Retinal pigment epithelial cell (primary cell): ENCODE measurements at regions not wholly inside any gene's neighbourhood (a gene's known extent, or its start where the extent isn't known, plus 50 kb on each side); places are given as distances from the start of the nearest gene placed in this dataset.
"Not testable (repeated sequence)": the region's sequence is repeated elsewhere in the genome, so short reads cannot be mapped to it uniquely, and the experiment has no call there.

ENCODE experiments used
- DNase-seq: peaks from one replicate; pipeline ENCODE4 v3.0.0-alpha.2; 2010; ENCODE audit warnings: low read depth
- H3K4me3 ChIP-seq: 2 replicates; pipeline ENCODE4 v1.5.1; 2011; ENCODE audit warnings: mild to moderate bottlenecking, low read length, control low read depth, moderate library complexity
- CTCF ChIP-seq: conservative IDR thresholded peaks from 2 replicates; pipeline ENCODE4 v1.5.1; 2011; ENCODE audit warnings: low read depth, low read length, control low read depth, inconsistent platforms

DNA sequence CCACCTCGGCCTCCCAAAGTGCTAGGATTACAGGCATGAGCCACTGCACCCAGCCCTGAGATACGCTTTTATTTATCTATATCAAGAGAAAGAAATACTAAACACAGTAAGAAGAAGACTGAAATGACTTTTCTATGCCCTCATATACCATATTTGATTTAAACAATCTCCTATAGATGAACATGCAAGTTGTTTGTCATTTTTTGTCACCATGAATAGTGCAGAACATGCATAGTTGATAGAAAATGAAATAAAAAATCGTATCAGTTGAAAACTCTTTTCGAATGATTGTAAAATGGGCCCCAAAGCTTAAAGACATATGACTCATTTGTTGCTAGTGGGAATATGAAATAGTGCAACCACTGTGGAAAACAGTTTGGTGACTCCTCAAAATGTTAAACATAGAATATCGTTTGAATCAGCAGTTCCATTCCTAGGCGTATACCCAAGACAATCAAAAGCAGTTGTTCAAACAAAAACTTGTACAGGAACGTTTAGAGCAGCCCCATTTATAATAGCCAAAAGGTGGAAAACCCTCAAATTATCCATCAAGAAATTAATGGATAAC is 61.4 kb upstream of the ANKH start:
- no peak overlapping the region for H3K4me3 ChIP-seq
- no peak for TF ChIP-seq CTCF
- no peak for DNase-seq

DNA sequence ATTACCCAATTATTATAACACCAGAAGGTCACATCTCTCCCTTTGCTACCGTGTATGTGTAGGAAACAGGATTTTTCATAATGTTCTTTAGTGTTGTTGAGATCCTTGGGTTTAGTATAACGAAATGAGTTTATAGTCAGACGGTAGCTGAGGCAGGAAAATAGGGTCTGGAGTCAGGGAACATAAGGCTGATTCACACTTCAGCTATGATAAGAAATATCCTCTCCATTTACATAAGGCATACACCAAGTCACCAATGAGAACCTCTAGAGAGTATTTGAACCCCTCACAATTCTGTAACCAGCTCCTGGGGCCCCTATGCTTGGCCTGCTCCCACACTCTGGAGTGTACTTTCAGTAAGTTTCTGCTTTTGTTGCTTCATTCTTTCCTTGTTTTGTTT is 58.9 kb upstream of the ANKH start:
- TF ChIP-seq CTCF, result no peak
- DNase-seq, result no peak
- no peak overlapping the region for H3K4me3 ChIP-seq

DNA sequence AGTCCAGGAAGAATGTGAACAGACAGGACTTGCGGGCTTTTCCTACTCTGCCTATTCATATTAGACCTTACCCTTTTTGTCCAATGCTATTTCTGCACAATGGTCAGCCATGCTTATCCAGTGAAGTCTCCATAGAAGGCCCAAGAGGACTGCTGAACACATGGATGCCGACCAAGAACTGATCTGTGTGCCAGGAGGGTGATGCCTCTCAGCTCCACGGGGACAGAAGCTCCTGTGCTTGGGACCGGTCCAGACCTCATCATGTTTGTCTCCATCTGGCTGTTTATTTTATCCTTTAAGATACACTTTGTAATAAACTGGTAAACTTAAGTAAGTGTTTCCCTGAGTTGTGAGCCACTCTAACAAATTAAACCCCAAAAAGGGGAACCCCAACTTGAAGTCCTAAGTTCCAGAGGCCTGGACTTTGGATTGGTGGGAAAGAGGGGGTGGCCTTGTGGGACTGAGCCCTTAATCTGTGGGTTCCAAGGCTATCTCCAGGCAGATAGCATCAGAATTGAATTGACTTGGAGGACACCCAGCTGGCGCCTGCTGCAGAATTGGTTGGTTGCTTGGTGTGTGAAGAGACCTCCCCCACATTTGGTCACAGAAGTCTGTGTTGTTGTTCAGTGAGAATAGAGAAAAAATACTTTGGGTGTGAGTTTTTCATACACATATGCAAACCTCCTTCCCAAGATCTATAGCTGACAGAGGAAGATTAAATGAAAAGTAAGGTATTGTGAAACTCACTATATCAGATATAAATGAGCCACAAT is 57.9 kb upstream of the ANKH start:
- no peak for DNase-seq
- no peak overlapping the region for H3K4me3 ChIP-seq
- no peak for TF ChIP-seq CTCF

DNA sequence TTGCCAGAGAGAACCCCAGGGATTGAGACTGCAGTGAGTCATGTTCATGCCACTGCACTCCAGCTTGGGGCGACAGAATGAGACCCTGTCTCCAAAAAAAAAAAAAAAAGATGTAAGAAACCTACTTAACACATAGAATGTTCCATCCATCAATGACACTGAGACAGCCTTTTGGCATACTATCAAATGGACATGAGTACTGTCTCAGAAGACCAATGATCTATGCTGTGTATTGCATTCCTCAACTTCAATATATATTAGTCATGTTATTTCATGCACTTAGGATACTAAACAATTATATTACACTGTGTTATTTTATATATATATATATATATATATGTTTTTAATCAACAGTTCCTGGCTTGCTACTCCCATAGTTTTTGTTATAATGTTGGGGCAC is 57.1 kb upstream of the ANKH start:
- no peak for TF ChIP-seq CTCF
- DNase-seq, result no peak
- H3K4me3 ChIP-seq, result no peak overlapping the region

GRCh38 chr5:14925326-14925725 is 53.7 kb upstream of the ANKH start:
- H3K4me3 ChIP-seq, result no peak overlapping the region
- DNase-seq, result no peak
- TF ChIP-seq CTCF, result no peak

DNA sequence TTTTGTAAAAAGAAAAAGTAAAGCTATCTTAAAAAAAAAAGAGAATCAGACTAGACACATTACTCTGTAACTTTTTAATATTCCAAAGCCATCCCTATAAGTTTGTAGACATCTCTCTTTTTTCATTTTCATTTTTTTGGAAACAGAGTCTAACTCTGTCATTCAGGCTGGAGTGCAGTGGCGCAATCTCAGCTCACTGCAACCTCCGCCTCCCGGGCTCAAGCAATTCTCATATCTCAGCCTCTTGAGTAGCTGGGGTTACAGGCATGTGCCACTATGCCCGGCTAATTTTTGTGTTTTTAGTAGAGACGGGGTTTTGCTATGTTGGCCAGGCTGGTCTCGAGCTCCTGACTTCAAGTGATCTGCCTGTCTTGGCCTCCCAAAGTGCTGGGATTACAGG is 51.4 kb upstream of the ANKH start:
- H3K4me3 ChIP-seq, DNase-seq: not testable (repeated sequence)

- H3K4me3 ChIP-seq, result no peak overlapping the region
- TF ChIP-seq CTCF, result no peak
- DNase-seq, result no peak
These were observed 50.9 kb upstream of the ANKH start for GRCh38 chr5:14922456-14922855.
